Glutamatergic neuron (in vitro differentiated cells): ENCODE measurements at regions not wholly inside any gene's neighbourhood (a gene's known extent, or its start where the extent isn't known, plus 50 kb on each side); places are given as distances from the start of the nearest gene placed in this dataset.
A peak's percentile ranks its signal among the peaks of the same experiment; 100 is the strongest.

Experiments
- DNase-seq: peaks from one replicate; pipeline ENCODE4 v3.0.0; 2022
- H3K27ac Mint-ChIP-seq: one replicate; pipeline ENCODE4 v1.8.0; 2020; ENCODE audit warnings: mild to moderate bottlenecking, mixed read lengths, inconsistent platforms; ENCODE audit not compliant: unreplicated experiment
- H3K27me3 Mint-ChIP-seq: one replicate; pipeline ENCODE4 v1.8.0; 2020; ENCODE audit warnings: mild to moderate bottlenecking, moderate library complexity, mixed read lengths, inconsistent platforms; ENCODE audit not compliant: unreplicated experiment
- H3K36me3 Mint-ChIP-seq: one replicate; pipeline ENCODE4 v1.8.0; 2020; ENCODE audit warnings: mild to moderate bottlenecking, mixed read lengths, inconsistent platforms; ENCODE audit not compliant: unreplicated experiment
- H3K4me1 Mint-ChIP-seq: one replicate; pipeline ENCODE4 v1.8.0; 2020; ENCODE audit warnings: mild to moderate bottlenecking, low read depth, mixed read lengths, inconsistent platforms; ENCODE audit not compliant: unreplicated experiment
- H3K4me3 Mint-ChIP-seq: one replicate; pipeline ENCODE4 v1.8.0; 2020; ENCODE audit warnings: mild to moderate bottlenecking, mixed read lengths, inconsistent platforms; ENCODE audit not compliant: unreplicated experiment
- H3K9me3 Mint-ChIP-seq: one replicate; pipeline ENCODE4 v1.8.0; 2020; ENCODE audit warnings: mild to moderate bottlenecking, moderate library complexity, mixed read lengths, inconsistent platforms; ENCODE audit not compliant: unreplicated experiment
- TF ChIP-seq, protein P1 (sequence below): fragments of 200-600 bp; sonication (generic); IDR thresholded peaks from one replicate; pipeline ENCODE4 v1.5.0; 2021; ENCODE audit not compliant: partially characterized antibody, unreplicated experiment

DNA sequence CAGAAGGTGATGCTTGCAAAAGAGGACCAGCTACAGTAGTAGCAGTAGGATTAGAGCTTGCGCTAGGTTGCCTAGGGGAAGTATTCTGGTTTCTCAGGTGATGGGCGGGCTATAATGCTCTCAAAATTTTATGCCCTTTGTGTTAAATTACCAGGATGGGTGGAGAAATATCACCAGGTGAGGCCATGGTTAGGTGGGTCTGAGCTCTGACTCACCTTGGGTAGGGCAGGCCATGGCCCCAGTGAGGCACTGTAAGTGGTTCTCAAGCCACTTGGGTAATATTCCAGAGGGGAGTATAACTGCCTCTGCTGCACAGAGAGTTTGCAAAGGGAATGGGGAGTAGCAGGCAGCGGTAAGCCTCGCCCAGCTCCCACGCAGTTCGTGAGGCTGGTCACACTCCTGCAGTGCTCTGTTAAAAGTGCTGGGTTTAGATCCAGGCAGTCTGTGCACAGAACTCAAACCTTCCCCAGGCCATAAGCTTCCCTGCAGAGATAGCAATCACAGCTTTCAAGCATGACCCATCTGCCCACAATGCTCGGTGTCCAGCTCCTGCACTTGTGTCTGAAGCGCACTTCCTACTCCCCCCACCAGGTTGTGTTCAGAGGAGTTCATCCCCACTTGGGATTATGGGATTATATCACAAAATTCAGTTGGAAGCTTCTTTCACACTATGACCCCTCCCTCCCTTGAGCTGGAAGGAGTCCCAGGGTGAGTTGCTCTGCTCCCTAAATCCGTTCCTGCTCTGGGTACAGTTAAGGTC lies 575.0 kb downstream of the CHSY3 start:
- DNase-seq, result no peak
- Mint-ChIP-seq H3K27me3 (no peaks in the 10 kb centered on the region), H3K27ac (no peak overlapping the region), H3K4me3 (no peak overlapping the region), H3K36me3 (no peaks in the 10 kb centered on the region), H3K4me1 (no peaks in the 10 kb centered on the region), H3K9me3 (peaks cover 3% of the 10 kb centered on the region)
- TF ChIP-seq, protein P1, sequence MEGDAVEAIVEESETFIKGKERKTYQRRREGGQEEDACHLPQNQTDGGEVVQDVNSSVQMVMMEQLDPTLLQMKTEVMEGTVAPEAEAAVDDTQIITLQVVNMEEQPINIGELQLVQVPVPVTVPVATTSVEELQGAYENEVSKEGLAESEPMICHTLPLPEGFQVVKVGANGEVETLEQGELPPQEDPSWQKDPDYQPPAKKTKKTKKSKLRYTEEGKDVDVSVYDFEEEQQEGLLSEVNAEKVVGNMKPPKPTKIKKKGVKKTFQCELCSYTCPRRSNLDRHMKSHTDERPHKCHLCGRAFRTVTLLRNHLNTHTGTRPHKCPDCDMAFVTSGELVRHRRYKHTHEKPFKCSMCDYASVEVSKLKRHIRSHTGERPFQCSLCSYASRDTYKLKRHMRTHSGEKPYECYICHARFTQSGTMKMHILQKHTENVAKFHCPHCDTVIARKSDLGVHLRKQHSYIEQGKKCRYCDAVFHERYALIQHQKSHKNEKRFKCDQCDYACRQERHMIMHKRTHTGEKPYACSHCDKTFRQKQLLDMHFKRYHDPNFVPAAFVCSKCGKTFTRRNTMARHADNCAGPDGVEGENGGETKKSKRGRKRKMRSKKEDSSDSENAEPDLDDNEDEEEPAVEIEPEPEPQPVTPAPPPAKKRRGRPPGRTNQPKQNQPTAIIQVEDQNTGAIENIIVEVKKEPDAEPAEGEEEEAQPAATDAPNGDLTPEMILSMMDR, result peak; percentile 42

DNA sequence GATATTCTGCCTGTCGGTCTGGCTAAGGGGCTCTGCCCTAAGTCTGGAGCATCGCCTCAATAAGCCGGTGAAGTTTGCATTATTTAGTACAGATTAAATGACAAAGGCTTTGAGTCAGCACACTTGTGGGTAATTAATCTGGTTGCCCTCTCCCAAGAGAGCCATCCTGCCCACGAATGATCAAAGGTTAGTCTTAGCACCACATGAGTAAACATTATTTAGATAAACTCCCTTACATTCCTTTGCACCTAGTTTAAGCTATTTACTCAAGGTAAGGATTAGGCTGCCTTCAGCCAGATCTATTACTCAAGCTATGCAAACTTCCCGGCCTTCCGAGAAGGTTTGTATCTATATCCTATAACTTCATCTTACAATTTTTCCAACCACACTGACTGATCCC lies 572.1 kb downstream of the CHSY3 start:
- Mint-ChIP-seq H3K27ac (no peak overlapping the region), H3K27me3 (no peaks in the 10 kb centered on the region), H3K4me3 (no peak overlapping the region), H3K4me1 (no peaks in the 10 kb centered on the region), H3K9me3 (peaks cover 3% of the 10 kb centered on the region), H3K36me3 (no peaks in the 10 kb centered on the region)
- TF ChIP-seq, protein P1, result no peak
- DNase-seq, result no peak

DNA sequence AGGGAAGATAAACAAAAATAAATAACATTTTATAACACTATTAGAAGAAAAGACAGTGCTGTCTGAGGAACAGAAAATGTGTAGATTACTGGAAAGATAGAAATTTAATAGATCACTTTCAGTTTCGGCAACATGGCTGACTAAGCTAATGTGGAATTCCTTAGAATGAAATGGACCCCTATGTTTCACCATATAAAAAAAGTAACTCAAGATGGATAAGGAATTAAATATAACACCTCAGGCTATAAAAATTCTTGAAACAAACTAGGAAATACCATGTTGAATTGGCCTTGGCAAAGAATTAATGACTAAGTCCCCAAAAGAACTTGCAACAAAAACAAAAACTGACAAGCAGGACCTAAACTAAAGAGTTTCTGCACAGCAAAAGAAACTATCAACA lies 558.3 kb downstream of the CHSY3 start:
- H3K27ac Mint-ChIP-seq, result no peak overlapping the region
- no peaks in the 10 kb centered on the region for H3K36me3 Mint-ChIP-seq
- H3K4me1 Mint-ChIP-seq, result no peaks in the 10 kb centered on the region
- TF ChIP-seq, protein P1, result no peak
- H3K9me3 Mint-ChIP-seq, result no peaks in the 10 kb centered on the region
- no peaks in the 10 kb centered on the region for H3K27me3 Mint-ChIP-seq
- no peak for DNase-seq
- H3K4me3 Mint-ChIP-seq, result no peak overlapping the region

DNA sequence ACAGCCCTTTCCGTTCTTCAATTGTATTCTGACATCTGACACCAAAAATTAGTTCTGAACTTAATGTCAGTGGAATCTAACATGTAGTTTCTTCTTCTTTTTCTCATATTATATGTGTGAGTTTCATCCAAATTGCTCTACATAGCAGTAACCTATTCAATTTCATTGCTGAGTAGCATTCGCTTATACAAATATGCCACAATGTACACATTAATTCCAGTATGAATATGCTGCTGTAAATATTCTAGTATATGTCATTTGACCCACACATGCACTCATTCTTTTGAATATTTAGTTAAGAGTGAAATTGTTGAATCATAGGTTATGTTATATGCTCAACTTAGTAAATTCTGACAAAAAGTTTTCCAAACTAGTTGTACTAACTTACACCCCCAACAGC lies 550.9 kb downstream of the CHSY3 start:
- no peaks in the 10 kb centered on the region for H3K36me3 Mint-ChIP-seq
- H3K27ac Mint-ChIP-seq, result no peak overlapping the region

DNA sequence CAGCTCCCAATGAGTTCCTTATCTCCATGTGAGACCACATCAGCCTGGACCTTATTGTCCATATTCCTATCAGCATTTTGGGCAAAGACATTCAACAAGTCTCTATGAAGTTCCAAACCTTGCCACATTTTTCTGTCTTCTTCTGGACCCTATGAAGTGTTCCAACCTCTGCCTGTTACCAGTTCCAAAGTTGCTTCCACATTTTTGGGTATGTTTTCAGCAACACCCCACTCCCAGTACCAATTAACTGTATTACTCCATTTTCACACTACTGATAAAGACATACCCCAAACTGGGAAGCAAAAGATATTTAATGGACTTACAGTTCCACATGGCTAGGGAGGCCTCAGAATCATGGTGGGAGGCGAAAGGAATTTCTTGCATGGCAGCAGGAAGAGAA lies 548.5 kb downstream of the CHSY3 start:
- no peak overlapping the region for H3K27ac Mint-ChIP-seq
- DNase-seq, result no peak

More for the DNA sequence above, 550.9 kb downstream of the CHSY3 start:
- H3K4me3 Mint-ChIP-seq, result no peak overlapping the region
- H3K27me3 Mint-ChIP-seq, result peaks cover 3% of the 10 kb centered on the region
- DNase-seq, result no peak
- H3K9me3 Mint-ChIP-seq, result no peaks in the 10 kb centered on the region
- TF ChIP-seq, protein P1, result no peak
- H3K4me1 Mint-ChIP-seq, result no peaks in the 10 kb centered on the region

More for the DNA sequence above, 548.5 kb downstream of the CHSY3 start:
- no peak overlapping the region for H3K4me3 Mint-ChIP-seq
- H3K27me3 Mint-ChIP-seq, result peaks cover 3% of the 10 kb centered on the region
- H3K4me1 Mint-ChIP-seq, result no peaks in the 10 kb centered on the region
- no peaks in the 10 kb centered on the region for H3K9me3 Mint-ChIP-seq
- TF ChIP-seq, protein P1, result no peak
- H3K36me3 Mint-ChIP-seq, result no peaks in the 10 kb centered on the region
